HepG2 (cell line): ENCODE measurements at regions not wholly inside any gene's neighbourhood (a gene's known extent, or its start where the extent isn't known, plus 50 kb on each side); places are given as distances from the start of the nearest gene placed in this dataset.

ENCODE experiments used
- CREM ChIP-seq, 2 experiments: sonication (generic) in 1 of 2; formaldehyde crosslinking in 1 of 2; IDR thresholded peaks; 2 replicates each; pipeline versions ENCODE4 v1.4.0 to v1.6.1; 2016 to 2020; ENCODE audit warnings: antibody characterized with exemption in 1 of 2, mild to moderate bottlenecking in 1 of 2, missing genetic modification reagents in 1 of 2
- EHMT2 ChIP-seq: fragments of 200-600 bp; sonication (generic); IDR thresholded peaks from 2 replicates; pipeline ENCODE4 v1.7.0; 2017; ENCODE audit warnings: antibody characterized with exemption, low read depth, low read length, borderline replicate concordance
- FOXK2 ChIP-seq: fragments of 450-650 bp; IDR thresholded peaks from 2 replicates; pipeline ENCODE4 v1.6.1; 2016
- HNRNPLL ChIP-seq: fragments of 200-400 bp; formaldehyde crosslinking; IDR thresholded peaks from 2 replicates; pipeline ENCODE4 v1.6.1; 2017; ENCODE audit warnings: mild to moderate bottlenecking, low read depth, low read length; ENCODE audit not compliant: poor library complexity, severe bottlenecking
- NR3C1 ChIP-seq: sonication (generic); formaldehyde crosslinking; IDR thresholded peaks from 2 replicates; pipeline ENCODE4 v1.4.0; 2020; ENCODE audit warnings: missing genetic modification reagents
- SMC3 ChIP-seq: IDR thresholded peaks from 2 replicates; pipeline ENCODE4 v1.6.1; 2011; ENCODE audit warnings: low read length, improper control_type of control experiment
- ZNF44 ChIP-seq: sonication (generic); formaldehyde crosslinking; IDR thresholded peaks from 2 replicates; pipeline ENCODE4 v1.5.1; 2020; ENCODE audit warnings: mild to moderate bottlenecking, missing genetic modification reagents
- ZNF766 ChIP-seq: sonication (generic); formaldehyde crosslinking; IDR thresholded peaks from 2 replicates; pipeline ENCODE4 v1.5.0; 2020; ENCODE audit warnings: missing genetic modification reagents, borderline replicate concordance
- ZNF850 ChIP-seq: sonication (generic); formaldehyde crosslinking; conservative IDR thresholded peaks from 2 replicates; pipeline ENCODE4 v1.9.0; 2021; ENCODE audit warnings: mild to moderate bottlenecking, missing genetic modification reagents
- TF ChIP-seq, protein P1 (sequence below): sonication (generic); formaldehyde crosslinking; IDR thresholded peaks from 2 replicates; pipeline ENCODE4 v1.4.0; 2020; ENCODE audit warnings: mild to moderate bottlenecking, missing genetic modification reagents
- TF ChIP-seq, protein P2 (sequence below): sonication (generic); formaldehyde crosslinking; IDR thresholded peaks from 2 replicates; pipeline ENCODE4 v1.5.0; 2020; ENCODE audit warnings: mild to moderate bottlenecking, missing genetic modification reagents, moderate library complexity
- TF ChIP-seq, protein P3 (sequence below): sonication (generic); formaldehyde crosslinking; IDR thresholded peaks from 2 replicates; pipeline ENCODE4 v1.4.0; 2020; ENCODE audit warnings: missing genetic modification reagents
- TF ChIP-seq, protein P4 (sequence below), 2 experiments: IDR thresholded peaks; 2 replicates each; pipeline ENCODE4 v1.6.1; 2011 to 2012; ENCODE audit warnings: low read length in 2 of 2, borderline replicate concordance in 1 of 2, low read depth in 1 of 2, mild to moderate bottlenecking in 1 of 2, moderate library complexity in 1 of 2

DNA sequence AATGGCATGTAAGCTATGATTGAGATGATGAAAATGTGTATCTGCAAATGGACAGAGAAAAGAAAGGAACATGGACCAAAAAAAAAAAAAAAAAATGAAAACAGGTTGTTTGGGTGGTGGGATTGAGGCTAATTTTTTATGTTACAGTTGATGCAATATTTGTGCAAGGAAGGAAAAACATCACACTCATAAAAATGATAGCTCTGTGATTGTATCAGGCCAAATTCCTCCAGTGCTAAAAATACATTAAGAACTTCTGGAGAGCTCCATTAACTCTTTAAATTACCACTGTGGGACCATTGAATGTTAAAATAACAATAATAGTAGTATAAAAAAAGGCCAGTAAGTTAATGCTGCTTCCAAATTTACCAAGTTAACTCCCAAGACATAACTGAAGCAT, 79.5 kb upstream of the MSX2 start:
- TF ChIP-seq HNRNPLL (no peak), EHMT2 (no peak), SMC3 (no peak), ZNF850 (CRISPR knock-in tag) (no peak), FOXK2 (no peak), NR3C1 (CRISPR knock-in tag) (no peak), ZNF766 (CRISPR knock-in tag) (no peak), CREM (IDR thresholded peaks at IDR 0.05) (no peak), CREM (CRISPR knock-in tag; IDR thresholded peaks at IDR 0.05) (no peak), ZNF44 (no peak)
- TF ChIP-seq, protein P1, sequence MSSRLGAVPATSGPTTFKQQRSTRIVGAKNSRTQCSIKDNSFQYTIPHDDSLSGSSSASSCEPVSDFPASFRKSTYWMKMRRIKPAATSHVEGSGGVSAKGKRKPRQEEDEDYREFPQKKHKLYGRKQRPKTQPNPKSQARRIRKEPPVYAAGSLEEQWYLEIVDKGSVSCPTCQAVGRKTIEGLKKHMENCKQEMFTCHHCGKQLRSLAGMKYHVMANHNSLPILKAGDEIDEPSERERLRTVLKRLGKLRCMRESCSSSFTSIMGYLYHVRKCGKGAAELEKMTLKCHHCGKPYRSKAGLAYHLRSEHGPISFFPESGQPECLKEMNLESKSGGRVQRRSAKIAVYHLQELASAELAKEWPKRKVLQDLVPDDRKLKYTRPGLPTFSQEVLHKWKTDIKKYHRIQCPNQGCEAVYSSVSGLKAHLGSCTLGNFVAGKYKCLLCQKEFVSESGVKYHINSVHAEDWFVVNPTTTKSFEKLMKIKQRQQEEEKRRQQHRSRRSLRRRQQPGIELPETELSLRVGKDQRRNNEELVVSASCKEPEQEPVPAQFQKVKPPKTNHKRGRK (CRISPR knock-in tag), result no peak
- TF ChIP-seq, protein P2, sequence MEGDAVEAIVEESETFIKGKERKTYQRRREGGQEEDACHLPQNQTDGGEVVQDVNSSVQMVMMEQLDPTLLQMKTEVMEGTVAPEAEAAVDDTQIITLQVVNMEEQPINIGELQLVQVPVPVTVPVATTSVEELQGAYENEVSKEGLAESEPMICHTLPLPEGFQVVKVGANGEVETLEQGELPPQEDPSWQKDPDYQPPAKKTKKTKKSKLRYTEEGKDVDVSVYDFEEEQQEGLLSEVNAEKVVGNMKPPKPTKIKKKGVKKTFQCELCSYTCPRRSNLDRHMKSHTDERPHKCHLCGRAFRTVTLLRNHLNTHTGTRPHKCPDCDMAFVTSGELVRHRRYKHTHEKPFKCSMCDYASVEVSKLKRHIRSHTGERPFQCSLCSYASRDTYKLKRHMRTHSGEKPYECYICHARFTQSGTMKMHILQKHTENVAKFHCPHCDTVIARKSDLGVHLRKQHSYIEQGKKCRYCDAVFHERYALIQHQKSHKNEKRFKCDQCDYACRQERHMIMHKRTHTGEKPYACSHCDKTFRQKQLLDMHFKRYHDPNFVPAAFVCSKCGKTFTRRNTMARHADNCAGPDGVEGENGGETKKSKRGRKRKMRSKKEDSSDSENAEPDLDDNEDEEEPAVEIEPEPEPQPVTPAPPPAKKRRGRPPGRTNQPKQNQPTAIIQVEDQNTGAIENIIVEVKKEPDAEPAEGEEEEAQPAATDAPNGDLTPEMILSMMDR, result no peak
- TF ChIP-seq, protein P3, sequence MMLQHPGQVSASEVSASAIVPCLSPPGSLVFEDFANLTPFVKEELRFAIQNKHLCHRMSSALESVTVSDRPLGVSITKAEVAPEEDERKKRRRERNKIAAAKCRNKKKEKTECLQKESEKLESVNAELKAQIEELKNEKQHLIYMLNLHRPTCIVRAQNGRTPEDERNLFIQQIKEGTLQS, result no peak
- TF ChIP-seq, protein P4, sequence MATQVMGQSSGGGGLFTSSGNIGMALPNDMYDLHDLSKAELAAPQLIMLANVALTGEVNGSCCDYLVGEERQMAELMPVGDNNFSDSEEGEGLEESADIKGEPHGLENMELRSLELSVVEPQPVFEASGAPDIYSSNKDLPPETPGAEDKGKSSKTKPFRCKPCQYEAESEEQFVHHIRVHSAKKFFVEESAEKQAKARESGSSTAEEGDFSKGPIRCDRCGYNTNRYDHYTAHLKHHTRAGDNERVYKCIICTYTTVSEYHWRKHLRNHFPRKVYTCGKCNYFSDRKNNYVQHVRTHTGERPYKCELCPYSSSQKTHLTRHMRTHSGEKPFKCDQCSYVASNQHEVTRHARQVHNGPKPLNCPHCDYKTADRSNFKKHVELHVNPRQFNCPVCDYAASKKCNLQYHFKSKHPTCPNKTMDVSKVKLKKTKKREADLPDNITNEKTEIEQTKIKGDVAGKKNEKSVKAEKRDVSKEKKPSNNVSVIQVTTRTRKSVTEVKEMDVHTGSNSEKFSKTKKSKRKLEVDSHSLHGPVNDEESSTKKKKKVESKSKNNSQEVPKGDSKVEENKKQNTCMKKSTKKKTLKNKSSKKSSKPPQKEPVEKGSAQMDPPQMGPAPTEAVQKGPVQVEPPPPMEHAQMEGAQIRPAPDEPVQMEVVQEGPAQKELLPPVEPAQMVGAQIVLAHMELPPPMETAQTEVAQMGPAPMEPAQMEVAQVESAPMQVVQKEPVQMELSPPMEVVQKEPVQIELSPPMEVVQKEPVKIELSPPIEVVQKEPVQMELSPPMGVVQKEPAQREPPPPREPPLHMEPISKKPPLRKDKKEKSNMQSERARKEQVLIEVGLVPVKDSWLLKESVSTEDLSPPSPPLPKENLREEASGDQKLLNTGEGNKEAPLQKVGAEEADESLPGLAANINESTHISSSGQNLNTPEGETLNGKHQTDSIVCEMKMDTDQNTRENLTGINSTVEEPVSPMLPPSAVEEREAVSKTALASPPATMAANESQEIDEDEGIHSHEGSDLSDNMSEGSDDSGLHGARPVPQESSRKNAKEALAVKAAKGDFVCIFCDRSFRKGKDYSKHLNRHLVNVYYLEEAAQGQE (IDR thresholded peaks at IDR 0.05; ENCODE audit: borderline replicate concordance in 1 of 2, low read depth in 1 of 2, low read length in 2 of 2), result no peak
